ENCODE measurements at regions not wholly inside any gene's neighbourhood (a gene's known extent, or its start where the extent isn't known, plus 50 kb on each side); places are given as distances from the start of the nearest gene placed in this dataset.

DNA sequence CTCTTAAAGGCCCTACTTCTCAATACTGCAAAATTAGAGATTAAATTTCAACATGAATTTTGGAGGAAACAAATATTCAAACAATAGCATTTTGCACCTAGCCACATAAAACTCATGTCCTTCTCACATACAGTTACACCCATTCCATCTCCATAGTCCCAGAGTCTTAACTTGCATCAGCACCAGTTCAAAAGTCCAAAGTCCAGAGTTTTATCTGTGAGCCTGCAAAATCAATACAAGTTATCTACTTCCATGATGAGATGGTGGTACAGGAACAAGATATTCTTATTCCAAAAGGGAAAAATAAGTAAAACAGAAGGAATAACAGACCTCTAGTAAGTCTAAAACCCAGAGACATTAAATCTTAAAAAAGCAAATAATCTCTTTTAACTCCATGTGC, 686.0 kb upstream of the ADGRL4 start:
- TF ChIP-seq, protein P1, sequence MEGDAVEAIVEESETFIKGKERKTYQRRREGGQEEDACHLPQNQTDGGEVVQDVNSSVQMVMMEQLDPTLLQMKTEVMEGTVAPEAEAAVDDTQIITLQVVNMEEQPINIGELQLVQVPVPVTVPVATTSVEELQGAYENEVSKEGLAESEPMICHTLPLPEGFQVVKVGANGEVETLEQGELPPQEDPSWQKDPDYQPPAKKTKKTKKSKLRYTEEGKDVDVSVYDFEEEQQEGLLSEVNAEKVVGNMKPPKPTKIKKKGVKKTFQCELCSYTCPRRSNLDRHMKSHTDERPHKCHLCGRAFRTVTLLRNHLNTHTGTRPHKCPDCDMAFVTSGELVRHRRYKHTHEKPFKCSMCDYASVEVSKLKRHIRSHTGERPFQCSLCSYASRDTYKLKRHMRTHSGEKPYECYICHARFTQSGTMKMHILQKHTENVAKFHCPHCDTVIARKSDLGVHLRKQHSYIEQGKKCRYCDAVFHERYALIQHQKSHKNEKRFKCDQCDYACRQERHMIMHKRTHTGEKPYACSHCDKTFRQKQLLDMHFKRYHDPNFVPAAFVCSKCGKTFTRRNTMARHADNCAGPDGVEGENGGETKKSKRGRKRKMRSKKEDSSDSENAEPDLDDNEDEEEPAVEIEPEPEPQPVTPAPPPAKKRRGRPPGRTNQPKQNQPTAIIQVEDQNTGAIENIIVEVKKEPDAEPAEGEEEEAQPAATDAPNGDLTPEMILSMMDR (IDR thresholded peaks at IDR 0.05) = no peak
- TF ChIP-seq POLR2A (IDR thresholded peaks at IDR 0.05) = no peak
